NCI-H1092 (cell line): ENCODE measurements at regions not wholly inside any gene's neighbourhood (a gene's known extent, or its start where the extent isn't known, plus 50 kb on each side); places are given as distances from the start of the nearest gene placed in this dataset.
"Not testable (repeated sequence)": the region's sequence is repeated elsewhere in the genome, so short reads cannot be mapped to it uniquely, and the experiment has no call there.

Experiments used
- DNase-seq: peaks from one replicate; lab custom pipeline; 2025; lab: John Stamatoyannopoulos, UW

DNA sequence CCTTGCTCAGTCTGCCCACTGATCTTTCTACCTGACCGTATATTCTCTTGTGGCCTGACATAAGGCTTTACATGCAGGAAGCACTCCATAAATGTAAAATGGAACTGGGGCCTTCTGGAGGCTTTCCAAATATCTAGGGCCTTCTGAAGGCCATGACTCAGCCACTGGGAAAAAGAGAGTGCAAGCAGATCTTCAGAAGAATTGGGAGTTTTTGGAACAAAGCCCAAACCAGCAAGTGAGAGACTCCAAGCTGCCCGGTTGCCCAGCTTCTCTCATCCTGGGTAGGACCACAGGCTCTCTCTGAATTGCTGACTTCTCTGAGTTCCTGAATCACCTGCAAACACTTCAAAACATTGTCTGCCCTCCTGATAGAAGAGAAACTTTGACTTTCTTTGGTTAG is 107.9 kb upstream of the BMAL1 start:
- DNase-seq = no peak

DNA sequence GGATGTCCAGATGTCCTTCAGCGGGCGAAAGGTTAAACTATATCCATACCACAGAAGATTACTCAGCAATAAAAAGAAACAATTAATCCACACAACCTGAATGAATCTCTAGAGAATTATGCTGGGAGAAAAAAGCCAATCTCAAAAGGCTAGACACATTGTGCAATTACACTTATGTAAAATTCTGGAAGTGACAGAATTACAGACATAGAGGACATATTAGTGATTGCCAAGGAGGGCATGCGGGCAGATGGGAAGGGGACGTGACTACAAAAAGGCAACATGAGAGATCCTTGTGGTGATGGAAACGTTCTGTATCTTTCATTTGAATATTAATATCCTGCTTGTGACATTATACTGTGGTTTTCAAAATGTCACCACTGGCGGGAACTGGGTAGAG is 103.5 kb upstream of the BMAL1 start:
- no peak for DNase-seq

- no peak for DNase-seq
Observed at GRCh38 chr11:13183094-13183825, 94.3 kb upstream of the BMAL1 start.

DNA sequence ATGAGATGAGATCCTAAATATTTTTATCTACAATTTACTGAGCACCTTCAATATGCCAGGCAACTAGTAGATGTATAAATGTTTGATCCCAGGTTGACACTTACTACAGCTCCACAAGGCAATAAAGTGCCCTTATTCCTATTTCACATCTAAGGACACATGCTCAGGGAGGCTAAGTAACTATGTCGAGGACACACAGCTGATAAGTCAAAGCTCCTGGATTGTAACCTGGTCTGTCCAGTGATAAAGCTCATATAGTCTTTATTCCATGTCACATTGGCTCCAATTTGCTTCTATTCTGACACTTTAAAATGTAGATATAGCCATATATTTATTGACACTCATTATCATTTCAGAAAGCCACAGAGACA is 93.8 kb upstream of the BMAL1 start:
- no peak for DNase-seq

- DNase-seq = no peak
Observed at GRCh38 chr11:13184295-13184794, 93.2 kb upstream of the BMAL1 start.

GRCh38 chr11:13188179-13188578 is 89.4 kb upstream of the BMAL1 start:
- no peak for DNase-seq

GRCh38 chr11:13189561-13190426 is 87.8 kb upstream of the BMAL1 start:
- DNase-seq = no peak

DNA sequence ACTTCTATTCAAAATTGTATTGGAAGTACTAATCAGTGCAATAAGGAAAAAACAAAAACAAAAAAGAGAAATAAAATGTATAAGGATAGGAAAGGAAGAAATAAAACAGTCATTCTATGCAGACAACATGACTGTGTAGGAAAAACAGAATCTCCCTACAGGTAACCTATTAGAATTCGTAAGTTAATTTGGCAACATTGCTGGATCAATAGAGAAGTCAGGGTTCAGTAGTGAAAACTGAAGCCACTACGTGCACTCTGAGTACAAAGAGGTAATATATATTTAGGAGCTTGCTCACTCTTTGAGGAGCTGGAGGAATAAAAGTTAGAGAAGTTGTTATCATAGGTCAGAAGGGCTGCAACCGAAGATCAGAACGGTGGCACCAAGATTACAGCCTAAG is 84.0 kb upstream of the BMAL1 start:
- no peak for DNase-seq

GRCh38 chr11:13197374-13197773 is 80.2 kb upstream of the BMAL1 start:
- DNase-seq = not testable (repeated sequence)

DNA sequence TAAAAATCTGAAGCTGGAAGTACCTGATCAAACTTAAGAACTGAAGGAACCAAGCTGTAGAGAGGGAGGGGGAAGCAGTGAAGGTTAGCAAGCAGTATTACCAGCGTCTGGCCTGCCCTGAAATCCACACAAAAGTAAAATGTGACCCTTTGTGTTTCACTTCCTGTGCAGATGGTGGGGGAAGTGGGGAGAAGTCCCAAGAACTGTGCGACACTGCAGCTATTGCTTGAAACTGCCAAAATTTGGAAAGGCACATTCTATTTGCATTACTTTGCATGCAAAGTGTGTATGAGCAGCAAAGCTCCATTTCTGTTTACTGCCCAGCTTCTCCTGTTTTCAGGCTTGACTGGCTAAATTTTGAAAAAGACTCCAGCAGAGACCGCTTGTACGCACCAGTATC is 72.1 kb upstream of the BMAL1 start:
- DNase-seq = no peak

- DNase-seq = no peak
Observed at GRCh38 chr11:13206086-13206640, 71.4 kb upstream of the BMAL1 start.

- DNase-seq = no peak
Observed at GRCh38 chr11:13207270-13207664, 70.3 kb upstream of the BMAL1 start.

DNA sequence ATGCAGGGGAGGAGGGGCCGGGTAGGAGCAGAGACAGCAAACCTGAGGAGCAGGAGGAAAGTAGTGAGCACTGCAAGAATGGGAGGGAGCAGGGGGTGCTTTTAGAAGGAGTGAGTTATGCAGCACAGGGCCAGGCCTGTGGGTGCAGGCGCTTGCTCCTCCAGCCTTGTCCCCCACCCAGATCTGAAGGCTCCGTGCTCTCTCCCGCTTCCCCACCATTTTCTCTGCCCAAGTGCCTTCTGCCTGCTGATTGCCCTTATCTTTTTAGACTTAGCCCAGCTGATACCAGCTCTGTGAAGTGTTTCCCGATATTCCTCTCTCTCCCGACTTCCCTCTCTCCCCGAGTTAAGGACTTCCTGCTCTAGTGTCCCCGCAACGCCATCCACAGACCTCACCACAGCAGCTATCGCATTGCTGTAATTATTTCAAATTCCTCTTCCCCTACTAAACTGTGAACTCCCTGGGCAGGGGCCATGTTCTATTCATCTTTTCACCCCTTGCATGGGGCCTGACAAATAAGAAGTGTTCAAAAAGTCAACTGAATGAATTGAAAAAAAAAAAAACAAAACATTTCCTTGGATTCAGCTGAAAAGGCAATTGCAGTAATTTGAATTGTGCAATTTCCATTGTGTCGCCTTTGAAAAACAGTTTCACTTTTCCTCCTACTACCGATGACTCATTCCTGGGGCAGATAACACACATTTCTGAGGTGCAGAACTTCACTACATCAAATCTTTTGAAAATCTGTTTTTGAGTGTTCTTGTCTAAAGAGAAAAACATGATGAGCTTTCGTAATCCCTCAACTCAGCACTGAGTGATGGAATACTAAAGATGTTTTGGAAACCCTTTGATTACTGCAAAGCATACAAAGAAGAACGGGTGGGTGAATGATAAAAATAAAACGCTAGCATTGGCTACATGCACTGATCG is 69.7 kb upstream of the BMAL1 start:
- no peak for DNase-seq

- DNase-seq = no peak
Observed at GRCh38 chr11:13208921-13209320, 68.7 kb upstream of the BMAL1 start.

- DNase-seq = no peak
Observed at GRCh38 chr11:13209379-13209778, 68.2 kb upstream of the BMAL1 start.

DNA sequence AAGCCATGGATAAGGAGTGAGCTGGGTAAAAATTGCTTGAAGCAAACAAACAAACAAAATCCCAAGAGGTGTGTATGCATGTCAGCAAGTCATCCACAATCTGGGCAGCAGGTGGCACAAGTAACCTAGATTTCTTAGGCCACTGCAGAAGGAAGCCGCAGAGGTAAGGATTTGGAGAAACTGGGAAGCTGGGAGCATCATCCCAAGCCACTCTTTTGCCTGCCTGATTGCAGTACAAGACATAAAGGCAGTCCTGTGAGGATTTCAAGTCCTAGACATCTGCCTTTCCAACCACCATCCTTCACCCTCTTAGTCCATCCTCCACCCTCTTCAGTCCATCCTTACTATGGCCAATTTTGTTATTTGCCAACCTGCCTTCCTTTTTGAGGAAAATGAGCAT is 67.2 kb upstream of the BMAL1 start:
- DNase-seq = peak; percentile 67

DNA sequence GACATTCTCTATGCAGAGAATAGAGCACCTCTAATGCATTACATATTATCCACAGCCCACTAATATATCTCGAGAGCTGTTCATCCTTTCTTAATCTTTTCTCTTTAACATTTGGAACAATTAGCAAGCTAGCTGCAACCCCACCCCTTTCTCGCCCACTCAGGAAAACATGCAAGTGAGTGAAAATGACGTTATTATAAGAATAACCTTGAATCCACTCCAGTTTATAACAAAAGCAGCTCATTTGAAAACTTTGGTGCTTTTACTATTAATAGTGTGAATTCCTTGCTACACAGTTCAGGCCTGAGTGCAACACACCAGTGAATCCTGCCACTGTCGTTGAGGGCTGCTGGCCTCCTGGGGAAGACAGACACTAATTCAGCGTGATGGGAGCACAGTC is 63.3 kb upstream of the BMAL1 start:
- DNase-seq = no peak

- no peak for DNase-seq
Observed at GRCh38 chr11:13215149-13215548, 62.4 kb upstream of the BMAL1 start.

DNA sequence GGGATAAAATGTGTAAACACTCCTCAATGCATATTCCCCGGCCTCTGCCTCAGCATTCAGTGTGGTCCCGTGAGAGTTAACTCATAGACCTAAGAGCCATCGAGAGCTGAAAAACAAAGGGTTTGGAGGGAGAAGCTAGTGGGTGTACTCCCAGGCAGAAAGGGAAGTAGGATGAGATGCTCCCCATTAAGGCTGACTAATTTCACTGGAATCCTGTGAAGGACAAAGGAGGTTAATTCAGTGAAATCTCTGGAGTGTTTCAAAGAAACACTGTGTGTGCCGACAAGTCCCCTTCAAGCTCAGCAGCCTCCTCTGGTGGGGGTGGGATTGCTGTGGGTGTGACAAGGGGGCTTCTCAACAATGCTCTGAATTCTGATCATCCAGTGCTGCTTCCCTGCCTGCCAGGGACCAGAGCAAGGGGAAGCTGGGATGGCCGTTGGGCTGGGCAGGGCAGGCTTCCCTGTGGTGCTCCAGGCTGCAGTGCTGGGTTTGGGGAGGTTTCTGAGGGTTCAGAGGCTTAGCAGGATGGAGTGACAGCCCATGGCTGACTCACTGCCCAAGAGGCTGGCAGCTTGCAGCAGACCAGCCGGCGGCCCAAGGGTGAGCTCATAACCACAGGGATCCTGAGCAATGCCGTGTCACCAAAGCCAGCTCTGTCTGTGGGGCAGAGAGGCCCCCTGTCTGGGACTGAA is 61.4 kb upstream of the BMAL1 start:
- no peak for DNase-seq

- DNase-seq = no peak
Observed at GRCh38 chr11:13216711-13217075, 60.9 kb upstream of the BMAL1 start.

GRCh38 chr11:13218685-13219084 is 58.9 kb upstream of the BMAL1 start:
- not testable (repeated sequence) for DNase-seq
